A549 (cell line): ENCODE measurements at regions not wholly inside any gene's neighbourhood (a gene's known extent, or its start where the extent isn't known, plus 50 kb on each side); places are given as distances from the start of the nearest gene placed in this dataset.
A peak's percentile ranks its signal among the peaks of the same experiment; 100 is the strongest.

Experiments used
- ATAC-seq, 2 experiments: fragments of 200-7000 bp in 1 of 2; fragments of >200 bp in 1 of 2; cut with Nextera tagmentation in 1 of 2; cut with Tn5 transposase in 1 of 2; 3 replicates each; pipeline versions ENCODE4 v1.8.0 to v1.9.1; 2018 to 2020; ENCODE audit warnings: mild to moderate bottlenecking in 1 of 2, moderate library complexity in 1 of 2
- CTCF ChIA-PET: fragments of 300-600 bp; sonication (Branson Sonifier 250); formaldehyde crosslinking; extraction: SDS; loops from one replicate; lab custom pipeline; 2021; ENCODE audit warnings: antibody characterized with exemption, inconsistent platforms; lab: Yijun Ruan, JAX
- POLR2A ChIA-PET: fragments of 350-600 bp; formaldehyde crosslinking; extraction: SDS; loops from one replicate; lab custom pipeline; 2021; ENCODE audit warnings: antibody characterized with exemption, inconsistent platforms; lab: Yijun Ruan, JAX
- DNase-seq, 2 experiments: peaks; one replicate each; pipeline versions ENCODE4 v3.0.0 to v3.0.0-alpha.2; 2011 to 2016; ENCODE audit warnings: low read depth in 1 of 2, low spot score in 1 of 2
- FAIRE-seq: peaks from 2 replicates; lab custom pipeline; 2011; peaks lifted over from hg19 to GRCh38; lab: Jason Lieb, UNC
- H3K27ac ChIP-seq, 2 experiments: fragments of >200 bp; sonication (Bioruptor Twin); formaldehyde crosslinking; 3 replicates each; pipeline ENCODE4 v1.5.1; 2016 to 2017
- H3K4me1 ChIP-seq: fragments of >200 bp; sonication (Bioruptor Twin); formaldehyde crosslinking; 3 replicates; pipeline ENCODE4 v1.6.1; 2016
- H3K4me2 ChIP-seq: fragments of >200 bp; sonication (Bioruptor Twin); formaldehyde crosslinking; 3 replicates; pipeline ENCODE4 v1.6.1; 2016
- H3K4me3 ChIP-seq: fragments of >200 bp; sonication (Bioruptor Twin); formaldehyde crosslinking; 3 replicates; pipeline ENCODE4 v1.5.1; 2016
- H3K9me3 ChIP-seq: fragments of >200 bp; sonication (Bioruptor Twin); formaldehyde crosslinking; 3 replicates; pipeline ENCODE4 v1.6.1; 2016
- BHLHE40 ChIP-seq: IDR thresholded peaks from 2 replicates; pipeline ENCODE4 v1.6.1; 2012; ENCODE audit warnings: low read depth, low read length, inconsistent platforms
- CBX2 ChIP-seq: fragments of 200-600 bp; sonication (generic); IDR thresholded peaks from 2 replicates; pipeline ENCODE4 v1.6.1; 2016; ENCODE audit warnings: low read depth, mild to moderate bottlenecking, borderline replicate concordance
- CBX8 ChIP-seq: fragments of 200-600 bp; sonication (generic); IDR thresholded peaks from 2 replicates; pipeline ENCODE4 v1.6.1; 2016
- CEBPB ChIP-seq, 2 experiments: fragments of >200 bp in 1 of 2; sonication (Bioruptor Twin) in 1 of 2; formaldehyde crosslinking in 1 of 2; IDR thresholded peaks; 2 replicates each; pipeline ENCODE4 v1.6.1; 2012 to 2016
- EHF ChIP-seq: fragments of 250-450 bp; sonication (Bioruptor Pico); IDR thresholded peaks from 2 replicates; pipeline ENCODE4 v1.5.0; 2020; ENCODE audit warnings: mild to moderate bottlenecking
- EHMT2 ChIP-seq: fragments of 200-600 bp; sonication (generic); IDR thresholded peaks from 2 replicates; pipeline ENCODE4 v1.6.1; 2016; ENCODE audit warnings: antibody characterized with exemption, low read depth, mild to moderate bottlenecking, moderate library complexity
- FOSB ChIP-seq: fragments of 250-450 bp; sonication (Bioruptor Pico); IDR thresholded peaks from 2 replicates; pipeline ENCODE4 v1.5.0; 2020; ENCODE audit warnings: mild to moderate bottlenecking, moderate library complexity
- GATA3 ChIP-seq: IDR thresholded peaks from 2 replicates; pipeline ENCODE4 v1.6.1; 2012; ENCODE audit warnings: borderline replicate concordance
- HDAC2 ChIP-seq: fragments of 200-600 bp; sonication (generic); IDR thresholded peaks from 2 replicates; pipeline ENCODE4 v1.6.1; 2016
- HEYL ChIP-seq: fragments of 250-450 bp; sonication (Bioruptor Pico); IDR thresholded peaks from 2 replicates; pipeline ENCODE4 v1.8.0; 2021; ENCODE audit warnings: mild to moderate bottlenecking, moderate library complexity
- HOXA7 ChIP-seq: fragments of 250-450 bp; sonication (Bioruptor Pico); IDR thresholded peaks from 2 replicates; pipeline ENCODE4 v1.5.0; 2020; ENCODE audit warnings: mild to moderate bottlenecking, moderate library complexity
- HOXB13 ChIP-seq: fragments of 250-450 bp; sonication (Bioruptor Pico); IDR thresholded peaks from 2 replicates; pipeline ENCODE4 v1.5.0; 2020; ENCODE audit warnings: low read depth, mild to moderate bottlenecking, moderate library complexity
- JUN ChIP-seq, 2 experiments: fragments of >200 bp; sonication (Bioruptor Twin); formaldehyde crosslinking; IDR thresholded peaks; 2 replicates in 1 of 2; 3 replicates in 1 of 2; pipeline ENCODE4 v1.6.1; 2016 to 2017
- KDM1A ChIP-seq: fragments of 200-600 bp; sonication (generic); IDR thresholded peaks from 2 replicates; pipeline ENCODE4 v1.6.1; 2016; ENCODE audit warnings: low read depth, mild to moderate bottlenecking
- KDM5A ChIP-seq: fragments of 200-600 bp; sonication (generic); IDR thresholded peaks from 2 replicates; pipeline ENCODE4 v1.6.1; 2016; ENCODE audit warnings: antibody characterized with exemption, mild to moderate bottlenecking
- MAFK ChIP-seq: fragments of 450-650 bp; IDR thresholded peaks from 2 replicates; pipeline ENCODE4 v1.6.1; 2014; ENCODE audit not compliant: partially characterized antibody
- MYC ChIP-seq: IDR thresholded peaks from 2 replicates; pipeline ENCODE4 v1.6.1; 2012; ENCODE audit warnings: mild to moderate bottlenecking, inconsistent platforms, low read length, improper control_type of control experiment, borderline replicate concordance
- NFE2L2 ChIP-seq: fragments of 150-350 bp; conservative IDR thresholded peaks from 2 replicates; pipeline ENCODE4 v1.6.1; 2014; ENCODE audit warnings: low read length
- NR3C1 ChIP-seq: fragments of >200 bp; sonication (Bioruptor Twin); formaldehyde crosslinking; IDR thresholded peaks from 3 replicates; pipeline ENCODE4 v1.6.1; 2017
- PHF8 ChIP-seq: fragments of 200-600 bp; sonication (generic); IDR thresholded peaks from 2 replicates; pipeline ENCODE4 v1.6.1; 2016; ENCODE audit warnings: low read depth, mild to moderate bottlenecking, antibody characterized with exemption, moderate library complexity, borderline replicate concordance
- POLR2AphosphoS2 ChIP-seq: conservative IDR thresholded peaks from 2 replicates; pipeline ENCODE4 v1.6.1; 2012; ENCODE audit warnings: low read length, improper control_type of control experiment, inconsistent platforms
- RAD21 ChIP-seq, 2 experiments: fragments of >200 bp in 1 of 2; sonication (Bioruptor Twin) in 1 of 2; formaldehyde crosslinking in 1 of 2; IDR thresholded peaks in 1 of 2; conservative IDR thresholded peaks in 1 of 2; 2 replicates in 1 of 2; 3 replicates in 1 of 2; pipeline ENCODE4 v1.6.1; 2012 to 2018; ENCODE audit warnings: inconsistent platforms in 1 of 2
- RNF2 ChIP-seq: fragments of 200-600 bp; sonication (generic); IDR thresholded peaks from 2 replicates; pipeline ENCODE4 v1.6.1; 2016; ENCODE audit warnings: low read depth, mild to moderate bottlenecking, antibody characterized with exemption, moderate library complexity, borderline replicate concordance
- TP53 ChIP-seq: fragments of 250-450 bp; sonication (Bioruptor Pico); IDR thresholded peaks from 2 replicates; pipeline ENCODE4 v1.5.0; 2021; ENCODE audit warnings: mild to moderate bottlenecking, moderate library complexity
- WGBS: methylation state at CpG from one replicate; pipeline ENCODE4 v1.1.6; 2017; ENCODE audit errors: missing lambda C conversion rate; 5-methylcytosine and 5-hydroxymethylcytosine counted together
- TF ChIP-seq, protein P1 (sequence below): fragments of 250-450 bp; sonication (Bioruptor Pico); IDR thresholded peaks from 2 replicates; pipeline ENCODE4 v1.5.0; 2020; ENCODE audit warnings: low read depth, mild to moderate bottlenecking, moderate library complexity
- TF ChIP-seq, protein P2 (sequence below): fragments of 450-650 bp; IDR thresholded peaks from 2 replicates; pipeline ENCODE4 v1.6.1; 2014; ENCODE audit warnings: antibody characterized with exemption
- TF ChIP-seq, protein P3 (sequence below): fragments of >200 bp; sonication (Bioruptor Twin); formaldehyde crosslinking; IDR thresholded peaks from 2 replicates; pipeline ENCODE4 v1.6.1; 2016

DNA sequence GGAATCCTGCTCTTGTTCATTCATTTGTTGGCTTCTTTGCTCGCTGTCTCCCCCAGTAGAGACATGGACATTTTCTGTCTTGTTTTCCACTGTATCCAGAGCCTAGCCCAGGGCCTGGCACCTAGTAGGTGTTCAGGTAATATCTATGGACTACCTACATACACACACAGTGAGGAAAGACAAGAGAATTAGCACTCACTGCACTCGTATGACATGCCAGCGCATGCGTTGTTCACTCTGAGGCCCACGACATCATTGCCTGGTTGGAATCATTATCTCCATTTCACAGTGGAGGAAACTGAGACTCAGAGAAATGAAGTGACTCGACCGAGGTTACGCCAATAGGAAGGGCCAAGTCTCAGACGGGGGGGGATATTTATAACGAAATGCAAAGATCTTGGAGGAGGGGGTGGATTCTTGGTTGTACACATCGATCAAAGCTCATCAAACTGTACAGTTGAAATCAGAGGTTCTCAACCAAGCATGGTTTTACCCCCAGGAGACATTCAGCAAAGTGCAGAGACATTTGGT lies 140.1 kb upstream of the PTPN1 start:
- ATAC-seq, result no peak
- no peak overlapping the region for H3K4me3 ChIP-seq
- ChIA-PET POLR2A (no interaction called here), CTCF (interaction anchor here (1.0 kb wide), 3 partner anchors 10 to 185 kb away, joined by 3 read pairs; no protein-coding TSS in a partner anchor)
- H3K27ac ChIP-seq, result peak overlapping the region; percentile 31 to 75; a peak in 5 of 6 replicates
- H3K4me2 ChIP-seq, result no peak overlapping the region
- no peak for DNase-seq
- H3K4me1 ChIP-seq, result peaks cover 51% of the 10 kb centered on the region
- TF ChIP-seq TP53 (CRISPR knock-in tag) (no peak), JUN (IDR thresholded peaks at IDR 0.05) (no peak), HOXA7 (CRISPR knock-in tag) (no peak)
- TF ChIP-seq, all 56 proteins: peak for 0
- FAIRE-seq, result no peak
- WGBS, result 91% methylated on average over 11 of the region's 11 CpGs
- H3K9me3 ChIP-seq, result no peaks in the 10 kb centered on the region

DNA sequence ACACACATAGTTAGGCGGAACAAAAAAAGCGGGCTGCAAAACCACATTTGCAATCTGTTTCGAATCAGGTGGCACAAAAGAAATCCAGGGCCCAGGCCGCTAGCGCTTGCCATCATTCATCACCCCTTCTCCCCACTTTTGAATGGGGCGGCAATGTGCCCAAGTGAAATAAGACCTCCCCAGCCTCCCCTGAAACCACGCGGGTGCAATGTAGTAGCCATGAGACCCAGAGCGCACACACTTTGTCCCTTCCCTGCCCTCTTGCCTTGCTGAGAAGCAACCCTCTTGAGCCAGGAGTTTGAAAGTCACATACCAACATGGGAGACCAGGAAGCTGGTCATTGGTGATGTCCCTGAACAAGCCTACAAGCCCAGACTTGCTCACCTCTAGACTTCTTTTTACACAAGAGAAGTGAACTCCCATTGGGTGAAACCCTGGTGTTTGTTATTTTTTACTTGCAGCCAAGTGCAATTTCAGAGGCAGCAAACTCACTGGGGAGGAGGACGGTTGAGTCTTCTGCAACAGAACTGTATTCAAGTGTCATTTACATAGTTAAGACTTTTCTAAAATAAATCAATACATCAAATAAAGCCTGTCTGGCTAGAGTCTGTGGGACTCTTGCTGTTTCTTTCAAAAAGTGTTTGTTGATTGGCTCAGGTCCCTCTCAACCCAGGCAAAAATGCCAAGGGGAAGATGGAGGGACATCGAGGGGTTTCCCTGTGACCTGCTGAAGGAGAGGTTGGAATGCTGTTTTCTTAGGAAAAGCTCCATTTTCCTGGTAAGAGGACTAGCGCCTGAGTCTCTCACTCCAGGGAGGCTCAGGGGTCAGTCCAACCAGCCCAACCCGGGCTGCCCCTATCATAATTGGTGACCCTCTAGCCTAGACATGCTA lies 138.1 kb upstream of the PTPN1 start:
- Histone ChIP-seq H3K4me2 (peak overlapping the region; percentile 55), H3K4me1 (peaks cover 56% of the 10 kb centered on the region), H3K27ac (peak overlapping the region; percentile 78 to 87), H3K4me3 (no peak overlapping the region)
- TF ChIP-seq JUN (IDR thresholded peaks at IDR 0.05), result 0 out of 5 replicates have a peak, but pooled peaks of 1 of the 2 experiments have one; percentile 23
- no peak for TF ChIP-seq NR3C1
- TF ChIP-seq, all 56 proteins: peak for 1
- POLR2A ChIA-PET, result interaction anchor here (1.0 kb wide), 1 partner anchor 181 kb away, joined by 4 read pairs; the partner anchor contains the start of gene CEBPB
- CTCF ChIA-PET, result interaction anchor here (0.7 to 1.4 kb wide), 5 partner anchors 8 to 393 kb away, joined by 3 to 5 read pairs (median 3); no protein-coding TSS in a partner anchor
- ATAC-seq (peak in 1 of 2 experiments; percentile 31; a peak in 3 of 6 replicates), DNase-seq (no peak), FAIRE-seq (no peak)
- 73% methylated on average over 13 of the region's 13 CpGs for WGBS
- H3K9me3 ChIP-seq, result no peaks in the 10 kb centered on the region

DNA sequence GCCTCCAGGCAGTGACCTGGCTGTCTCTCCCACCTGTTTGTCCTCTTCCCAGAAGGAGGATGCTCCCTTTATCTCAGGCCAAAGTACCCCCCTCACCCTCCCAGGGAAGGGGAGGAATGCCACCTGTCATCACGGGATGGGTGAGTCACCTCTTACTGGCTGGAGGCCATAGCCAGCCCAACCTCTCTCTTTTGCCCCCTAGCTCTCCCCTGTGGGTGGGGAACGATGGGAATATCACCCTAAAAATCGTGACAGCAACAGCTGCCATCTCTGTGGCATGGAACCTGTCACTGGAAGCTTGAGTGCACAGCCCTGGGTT lies 137.5 kb upstream of the PTPN1 start:
- POLR2A ChIA-PET, result interaction anchor here (0.5 to 1.0 kb wide), 2 partner anchors 127 to 182 kb away, joined by 3 to 4 read pairs; partner anchors contain the start of gene CEBPB
- peaks cover 62% of the 10 kb centered on the region for H3K4me1 ChIP-seq
- peak overlapping the region; percentile 55 for H3K4me2 ChIP-seq
- H3K4me3 ChIP-seq, result no peak overlapping the region
- peak; percentile 51 to 54; a peak in 4 of 6 replicates for ATAC-seq
- no peaks in the 10 kb centered on the region for H3K9me3 ChIP-seq
- WGBS, result 20% methylated on average over 3 of the region's 3 CpGs
- CTCF ChIA-PET, result interaction anchor here (0.7 to 1.4 kb wide), 4 partner anchors 26 to 394 kb away, joined by 3 to 5 read pairs (median 4); no protein-coding TSS in a partner anchor
- H3K27ac ChIP-seq, result peak overlapping the region; percentile 78 to 87
- DNase-seq, result peak; percentile 66 to 77
- FAIRE-seq, result no peak
- TF ChIP-seq POLR2AphosphoS2 (no peak), FOSB (CRISPR knock-in tag) (no peak), BHLHE40 (no peak), KDM5A (no peak), HEYL (no peak), KDM1A (no peak), EHF (no peak), TP53 (CRISPR knock-in tag) (no peak), CBX2 (no peak), CBX8 (no peak), GATA3 (peak; percentile 73), RAD21 (conservative IDR thresholded peaks at IDR 0.05 in 1 of 2, IDR thresholded peaks at IDR 0.05 in 1 of 2) (peak in 1 of 2 experiments; percentile 24; a peak in 2 of 5 replicates), PHF8 (no peak), HOXB13 (CRISPR knock-in tag) (no peak), RNF2 (no peak), CEBPB (IDR thresholded peaks at IDR 0.05) (no peak), MAFK (no peak), EHMT2 (no peak), HDAC2 (no peak), MYC (no peak), NFE2L2 (no peak)
- TF ChIP-seq, protein P1, sequence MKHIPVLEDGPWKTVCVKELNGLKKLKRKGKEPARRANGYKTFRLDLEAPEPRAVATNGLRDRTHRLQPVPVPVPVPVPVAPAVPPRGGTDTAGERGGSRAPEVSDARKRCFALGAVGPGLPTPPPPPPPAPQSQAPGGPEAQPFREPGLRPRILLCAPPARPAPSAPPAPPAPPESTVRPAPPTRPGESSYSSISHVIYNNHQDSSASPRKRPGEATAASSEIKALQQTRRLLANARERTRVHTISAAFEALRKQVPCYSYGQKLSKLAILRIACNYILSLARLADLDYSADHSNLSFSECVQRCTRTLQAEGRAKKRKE (CRISPR knock-in tag), result no peak
- TF ChIP-seq, protein P2, sequence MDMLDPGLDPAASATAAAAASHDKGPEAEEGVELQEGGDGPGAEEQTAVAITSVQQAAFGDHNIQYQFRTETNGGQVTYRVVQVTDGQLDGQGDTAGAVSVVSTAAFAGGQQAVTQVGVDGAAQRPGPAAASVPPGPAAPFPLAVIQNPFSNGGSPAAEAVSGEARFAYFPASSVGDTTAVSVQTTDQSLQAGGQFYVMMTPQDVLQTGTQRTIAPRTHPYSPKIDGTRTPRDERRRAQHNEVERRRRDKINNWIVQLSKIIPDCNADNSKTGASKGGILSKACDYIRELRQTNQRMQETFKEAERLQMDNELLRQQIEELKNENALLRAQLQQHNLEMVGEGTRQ, result no peak
- TF ChIP-seq, protein P3, sequence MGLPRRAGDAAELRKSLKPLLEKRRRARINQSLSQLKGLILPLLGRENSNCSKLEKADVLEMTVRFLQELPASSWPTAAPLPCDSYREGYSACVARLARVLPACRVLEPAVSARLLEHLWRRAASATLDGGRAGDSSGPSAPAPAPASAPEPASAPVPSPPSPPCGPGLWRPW, result no peak
